Liver (tissue), 7 donors: ENCODE measurements at regions not wholly inside any gene's neighbourhood (a gene's known extent, or its start where the extent isn't known, plus 50 kb on each side); places are given as distances from the start of the nearest gene placed in this dataset.

Experiments used
- DNase-seq: peaks from one replicate; pipeline ENCODE4 v3.0.0-alpha.2; 2017; ENCODE audit warnings: low spot score
- H3K27ac ChIP-seq, 2 donors: one replicate each; pipeline ENCODE4 v1.7.0; 2013; ENCODE audit warnings: inconsistent platforms in 2 of 2, low read length in 2 of 2, control low read depth in 1 of 2, low read depth in 1 of 2, mild to moderate bottlenecking in 1 of 2
- H3K27me3 ChIP-seq, 4 donors: one replicate each; pipeline versions ENCODE4 v1.6.1 to v1.7.0; 2013; ENCODE audit warnings: low read length in 3 of 4, inconsistent platforms in 1 of 4, mild to moderate bottlenecking in 1 of 4, moderate library complexity in 1 of 4; ENCODE audit not compliant: control insufficient read depth in 4 of 4, insufficient read depth in 4 of 4
- H3K36me3 ChIP-seq, 4 donors: one replicate each; pipeline versions ENCODE4 v1.6.1 to v1.7.0; 2013; ENCODE audit warnings: low read length in 3 of 4, mild to moderate bottlenecking in 3 of 4, low read depth in 1 of 4, moderate library complexity in 1 of 4; ENCODE audit not compliant: control insufficient read depth in 4 of 4, insufficient read depth in 3 of 4
- H3K4me1 ChIP-seq, 4 donors: one replicate each; pipeline versions ENCODE4 v1.6.1 to v1.7.0; 2013; ENCODE audit warnings: low read length in 3 of 4, mild to moderate bottlenecking in 3 of 4, moderate library complexity in 1 of 4; ENCODE audit not compliant: control insufficient read depth in 4 of 4, insufficient read depth in 4 of 4
- H3K4me3 ChIP-seq, 3 donors: one replicate each; pipeline versions ENCODE4 v1.6.1 to v1.7.0; 2013; ENCODE audit warnings: low read length in 3 of 3, control low read depth in 1 of 3, low read depth in 1 of 3, mild to moderate bottlenecking in 1 of 3
- H3K9ac ChIP-seq, 2 donors: one replicate each; pipeline ENCODE4 v1.7.0; 2013; ENCODE audit warnings: low read length in 2 of 2, mild to moderate bottlenecking in 2 of 2, moderate library complexity in 2 of 2, control low read depth in 1 of 2, low read depth in 1 of 2
- H3K9me3 ChIP-seq, 4 donors: one replicate each; pipeline versions ENCODE4 v1.6.1 to v1.7.0; 2013; ENCODE audit warnings: low read length in 3 of 4; ENCODE audit not compliant: control insufficient read depth in 4 of 4
- EGR1 ChIP-seq, 2 donors: IDR thresholded peaks; 2 replicates each; pipeline ENCODE4 v1.6.1; 2016 to 2018; ENCODE audit warnings: antibody characterized with exemption in 2 of 2, low read depth in 2 of 2
- FOXA1 ChIP-seq: IDR thresholded peaks from 2 replicates; pipeline ENCODE4 v1.6.1; 2016; ENCODE audit warnings: antibody characterized with exemption
- GABPA ChIP-seq, 2 donors: IDR thresholded peaks in 1 of 2; conservative IDR thresholded peaks in 1 of 2; 2 replicates each; pipeline ENCODE4 v1.6.1; 2016; ENCODE audit warnings: antibody characterized with exemption in 2 of 2, mild to moderate bottlenecking in 1 of 2, moderate library complexity in 1 of 2
- HNF4A ChIP-seq, 2 donors: conservative IDR thresholded peaks; 2 replicates each; pipeline ENCODE4 v1.6.1; 2016; ENCODE audit warnings: antibody characterized with exemption in 2 of 2, mild to moderate bottlenecking in 2 of 2
- JUND ChIP-seq, 2 donors: IDR thresholded peaks; 2 replicates each; pipeline ENCODE4 v1.6.1; 2016; ENCODE audit warnings: antibody characterized with exemption in 2 of 2
- NR2F2 ChIP-seq: IDR thresholded peaks from 2 replicates; pipeline ENCODE4 v1.6.1; 2016; ENCODE audit warnings: antibody characterized with exemption
- RAD21 ChIP-seq, 2 donors: IDR thresholded peaks; 2 replicates each; pipeline ENCODE4 v1.6.1; 2016; ENCODE audit warnings: antibody characterized with exemption in 2 of 2, mild to moderate bottlenecking in 2 of 2
- RXRA ChIP-seq, 2 donors: IDR thresholded peaks; 2 replicates each; pipeline ENCODE4 v1.6.1; 2017 to 2018; ENCODE audit warnings: antibody characterized with exemption in 2 of 2, mild to moderate bottlenecking in 1 of 2
- SP1 ChIP-seq: IDR thresholded peaks from 2 replicates; pipeline ENCODE4 v1.6.1; 2018; ENCODE audit warnings: antibody characterized with exemption, mild to moderate bottlenecking
- TAF1 ChIP-seq: conservative IDR thresholded peaks from 2 replicates; pipeline ENCODE4 v1.6.1; 2016; ENCODE audit warnings: antibody characterized with exemption, mild to moderate bottlenecking
- WGBS: extraction: QIAGEN DNeasy Blood & Tissue Kit; methylation state at CpG from one replicate; pipeline ENCODE4 v1.1.7; 2013; 5-methylcytosine and 5-hydroxymethylcytosine counted together
- TF ChIP-seq, protein P1 (sequence below): IDR thresholded peaks from 2 replicates; pipeline ENCODE4 v1.6.1; 2016; ENCODE audit warnings: antibody characterized with exemption
- TF ChIP-seq, protein P2 (sequence below): IDR thresholded peaks from 2 replicates; pipeline ENCODE4 v1.6.1; 2016; ENCODE audit warnings: antibody characterized with exemption
- TF ChIP-seq, protein P3 (sequence below): IDR thresholded peaks from 2 replicates; pipeline ENCODE4 v1.6.1; 2016; ENCODE audit warnings: antibody characterized with exemption, mild to moderate bottlenecking
- TF ChIP-seq, protein P4 (sequence below): IDR thresholded peaks from 2 replicates; pipeline ENCODE4 v1.6.1; 2016; ENCODE audit warnings: antibody characterized with exemption
- donor health status: healthy.
- donor health status: healthy.
- donor health status: healthy.
- donor health status: healthy.

DNA sequence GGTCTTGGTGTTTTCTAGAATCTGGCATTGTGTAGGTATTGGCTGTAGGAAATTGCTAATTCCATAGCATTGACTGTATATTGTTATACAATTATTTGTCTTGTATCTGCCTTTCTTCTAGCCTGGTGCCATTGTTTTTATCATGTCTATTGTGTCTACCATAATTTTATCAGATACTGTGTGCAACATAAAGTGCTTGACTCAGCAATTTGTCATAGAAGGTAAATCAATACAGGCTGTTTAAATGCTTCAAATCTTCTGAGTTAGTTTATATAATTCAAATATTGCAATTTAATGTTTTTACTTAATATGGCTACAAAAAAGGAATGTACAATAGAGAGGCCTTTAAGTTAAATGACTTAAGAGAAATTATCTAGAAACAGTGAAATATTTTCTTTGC lies 263.3 kb upstream of the UGT8 start:
- Histone ChIP-seq H3K4me1 (no peaks in the 10 kb centered on the region), H3K27me3 (no peaks in the 10 kb centered on the region), H3K9ac (no peak overlapping the region), H3K27ac (no peak overlapping the region), H3K9me3 (no peaks in the 10 kb centered on the region), H3K4me3 (no peak overlapping the region), H3K36me3 (no peaks in the 10 kb centered on the region)
- DNase-seq, result no peak
- TF ChIP-seq EGR1 (IDR thresholded peaks at IDR 0.05; ENCODE audit: low read depth in 2 of 2), result no peak
- TF ChIP-seq, protein P1, sequence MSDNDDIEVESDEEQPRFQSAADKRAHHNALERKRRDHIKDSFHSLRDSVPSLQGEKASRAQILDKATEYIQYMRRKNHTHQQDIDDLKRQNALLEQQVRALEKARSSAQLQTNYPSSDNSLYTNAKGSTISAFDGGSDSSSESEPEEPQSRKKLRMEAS, result no peak

DNA sequence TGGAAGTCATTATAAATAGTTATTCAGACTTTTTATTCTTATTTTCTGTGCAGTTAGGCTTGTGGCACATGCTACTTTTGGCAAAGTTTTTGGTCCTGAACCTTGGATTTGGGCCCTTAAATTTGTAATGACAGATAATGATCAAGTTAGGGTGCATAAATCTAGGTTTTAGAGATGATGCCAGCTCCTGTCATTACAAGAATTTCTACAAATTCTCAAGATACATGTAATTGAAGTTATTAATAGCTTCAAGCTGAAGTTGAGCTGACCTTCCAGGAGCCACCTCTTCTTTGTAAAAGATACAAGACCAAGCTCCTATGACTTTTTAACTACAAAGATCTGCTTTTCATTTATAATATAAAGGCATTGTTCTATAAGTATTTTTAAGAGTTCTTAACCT lies 255.6 kb upstream of the UGT8 start:
- H3K36me3 ChIP-seq, result no peaks in the 10 kb centered on the region
- H3K9ac ChIP-seq, result no peak overlapping the region
- H3K4me3 ChIP-seq, result no peak overlapping the region
- DNase-seq, result no peak
- H3K9me3 ChIP-seq, result no peaks in the 10 kb centered on the region
- no peaks in the 10 kb centered on the region for H3K4me1 ChIP-seq
- H3K27me3 ChIP-seq, result no peaks in the 10 kb centered on the region
- H3K27ac ChIP-seq, result no peak overlapping the region
- TF ChIP-seq, protein P2, sequence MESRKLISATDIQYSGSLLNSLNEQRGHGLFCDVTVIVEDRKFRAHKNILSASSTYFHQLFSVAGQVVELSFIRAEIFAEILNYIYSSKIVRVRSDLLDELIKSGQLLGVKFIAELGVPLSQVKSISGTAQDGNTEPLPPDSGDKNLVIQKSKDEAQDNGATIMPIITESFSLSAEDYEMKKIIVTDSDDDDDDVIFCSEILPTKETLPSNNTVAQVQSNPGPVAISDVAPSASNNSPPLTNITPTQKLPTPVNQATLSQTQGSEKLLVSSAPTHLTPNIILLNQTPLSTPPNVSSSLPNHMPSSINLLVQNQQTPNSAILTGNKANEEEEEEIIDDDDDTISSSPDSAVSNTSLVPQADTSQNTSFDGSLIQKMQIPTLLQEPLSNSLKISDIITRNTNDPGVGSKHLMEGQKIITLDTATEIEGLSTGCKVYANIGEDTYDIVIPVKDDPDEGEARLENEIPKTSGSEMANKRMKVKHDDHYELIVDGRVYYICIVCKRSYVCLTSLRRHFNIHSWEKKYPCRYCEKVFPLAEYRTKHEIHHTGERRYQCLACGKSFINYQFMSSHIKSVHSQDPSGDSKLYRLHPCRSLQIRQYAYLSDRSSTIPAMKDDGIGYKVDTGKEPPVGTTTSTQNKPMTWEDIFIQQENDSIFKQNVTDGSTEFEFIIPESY, result no peak
- TF ChIP-seq HNF4A (conservative IDR thresholded peaks at IDR 0.05), result no peak
- no peak for TF ChIP-seq RXRA (IDR thresholded peaks at IDR 0.05)
- no peak for TF ChIP-seq TAF1
- no peak for TF ChIP-seq FOXA1
- TF ChIP-seq, protein P1, result no peak

DNA sequence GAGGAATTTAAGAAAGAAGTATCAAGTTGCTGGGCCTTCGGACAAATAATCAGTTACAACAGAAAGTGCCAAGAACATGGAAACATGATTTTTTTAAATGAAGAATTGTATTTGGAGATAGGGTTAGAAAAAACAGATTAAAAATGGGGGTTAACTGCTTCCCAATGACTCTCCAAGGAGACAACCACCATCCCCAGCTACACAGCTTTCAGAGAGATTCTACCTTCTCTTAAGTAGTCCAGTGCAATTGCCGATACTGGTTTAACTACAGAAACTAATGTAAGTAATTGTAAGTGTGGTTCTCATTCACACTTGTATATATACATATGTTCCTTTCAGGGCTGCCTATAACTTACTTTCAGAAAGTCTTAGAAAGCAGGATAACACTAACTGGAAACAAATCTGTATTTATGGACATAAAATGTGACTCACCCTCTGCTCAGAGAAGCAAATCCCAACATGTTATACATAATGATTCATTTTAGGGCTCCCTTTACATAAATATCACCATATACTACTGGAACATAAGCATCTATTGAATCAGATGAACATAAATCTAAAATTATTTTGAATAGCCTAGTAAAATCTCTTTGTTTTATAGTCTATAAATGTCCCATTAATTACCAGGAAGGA lies 248.9 kb upstream of the UGT8 start:
- WGBS, result 91% methylated on average over 2 of the region's 2 CpGs
- no peak for DNase-seq
- Histone ChIP-seq H3K27me3 (no peaks in the 10 kb centered on the region), H3K9ac (no peak overlapping the region), H3K36me3 (no peaks in the 10 kb centered on the region), H3K4me1 (peaks cover 0 to 1% (median 0%) of the 10 kb centered on the region in 4 donors), H3K4me3 (no peak overlapping the region), H3K9me3 (peaks cover 0 to 3% (median 0%) of the 10 kb centered on the region in 4 donors), H3K27ac (no peak overlapping the region)
- TF ChIP-seq, protein P2, result no peak
- TF ChIP-seq, protein P3, sequence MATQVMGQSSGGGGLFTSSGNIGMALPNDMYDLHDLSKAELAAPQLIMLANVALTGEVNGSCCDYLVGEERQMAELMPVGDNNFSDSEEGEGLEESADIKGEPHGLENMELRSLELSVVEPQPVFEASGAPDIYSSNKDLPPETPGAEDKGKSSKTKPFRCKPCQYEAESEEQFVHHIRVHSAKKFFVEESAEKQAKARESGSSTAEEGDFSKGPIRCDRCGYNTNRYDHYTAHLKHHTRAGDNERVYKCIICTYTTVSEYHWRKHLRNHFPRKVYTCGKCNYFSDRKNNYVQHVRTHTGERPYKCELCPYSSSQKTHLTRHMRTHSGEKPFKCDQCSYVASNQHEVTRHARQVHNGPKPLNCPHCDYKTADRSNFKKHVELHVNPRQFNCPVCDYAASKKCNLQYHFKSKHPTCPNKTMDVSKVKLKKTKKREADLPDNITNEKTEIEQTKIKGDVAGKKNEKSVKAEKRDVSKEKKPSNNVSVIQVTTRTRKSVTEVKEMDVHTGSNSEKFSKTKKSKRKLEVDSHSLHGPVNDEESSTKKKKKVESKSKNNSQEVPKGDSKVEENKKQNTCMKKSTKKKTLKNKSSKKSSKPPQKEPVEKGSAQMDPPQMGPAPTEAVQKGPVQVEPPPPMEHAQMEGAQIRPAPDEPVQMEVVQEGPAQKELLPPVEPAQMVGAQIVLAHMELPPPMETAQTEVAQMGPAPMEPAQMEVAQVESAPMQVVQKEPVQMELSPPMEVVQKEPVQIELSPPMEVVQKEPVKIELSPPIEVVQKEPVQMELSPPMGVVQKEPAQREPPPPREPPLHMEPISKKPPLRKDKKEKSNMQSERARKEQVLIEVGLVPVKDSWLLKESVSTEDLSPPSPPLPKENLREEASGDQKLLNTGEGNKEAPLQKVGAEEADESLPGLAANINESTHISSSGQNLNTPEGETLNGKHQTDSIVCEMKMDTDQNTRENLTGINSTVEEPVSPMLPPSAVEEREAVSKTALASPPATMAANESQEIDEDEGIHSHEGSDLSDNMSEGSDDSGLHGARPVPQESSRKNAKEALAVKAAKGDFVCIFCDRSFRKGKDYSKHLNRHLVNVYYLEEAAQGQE, result no peak
- TF ChIP-seq RAD21 (IDR thresholded peaks at IDR 0.05) (no peak), JUND (IDR thresholded peaks at IDR 0.05) (no peak), SP1 (no peak), GABPA (IDR thresholded peaks at IDR 0.05 in 1 of 2, conservative IDR thresholded peaks at IDR 0.05 in 1 of 2) (no peak), RXRA (IDR thresholded peaks at IDR 0.05) (no peak), TAF1 (no peak), NR2F2 (no peak), HNF4A (conservative IDR thresholded peaks at IDR 0.05) (no peak)
- TF ChIP-seq, protein P4, sequence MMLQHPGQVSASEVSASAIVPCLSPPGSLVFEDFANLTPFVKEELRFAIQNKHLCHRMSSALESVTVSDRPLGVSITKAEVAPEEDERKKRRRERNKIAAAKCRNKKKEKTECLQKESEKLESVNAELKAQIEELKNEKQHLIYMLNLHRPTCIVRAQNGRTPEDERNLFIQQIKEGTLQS, result no peak
